Upper lobe of left lung (tissue), 6 donors: ENCODE measurements at regions not wholly inside any gene's neighbourhood (a gene's known extent, or its start where the extent isn't known, plus 50 kb on each side); places are given as distances from the start of the nearest gene placed in this dataset.

ENCODE experiments used
- ATAC-seq, 2 donors: fragments of 200-7000 bp; cut with Tn5 transposase; one replicate each; pipeline ENCODE4 v1.9.1; 2022; ENCODE audit warnings: mild to moderate bottlenecking in 2 of 2, moderate library complexity in 2 of 2; ENCODE audit not compliant: low FRiP score in 2 of 2
- DNase-seq, 2 donors: peaks; one replicate each; pipeline ENCODE4 v3.0.0-alpha.2; 2019 to 2020
- H3K27ac ChIP-seq, 4 donors: fragments of 200-600 bp; sonication (generic); one replicate each; pipeline ENCODE4 v1.5.1; 2016 to 2019
- H3K27me3 ChIP-seq, 4 donors: fragments of 200-600 bp; sonication (generic); one replicate each; pipeline ENCODE4 v1.5.1; 2017 to 2019
- H3K36me3 ChIP-seq, 4 donors: fragments of 200-600 bp; sonication (generic); one replicate each; pipeline ENCODE4 v1.5.1; 2016 to 2019
- H3K4me1 ChIP-seq, 4 donors: fragments of 200-600 bp; sonication (generic); one replicate each; pipeline ENCODE4 v1.5.1; 2018 to 2019
- H3K4me3 ChIP-seq, 4 donors: fragments of 200-600 bp; sonication (generic); one replicate each; pipeline ENCODE4 v1.5.1; 2017 to 2019; ENCODE audit warnings: mild to moderate bottlenecking in 2 of 4, moderate library complexity in 1 of 4
- H3K9me3 ChIP-seq, 4 donors: fragments of 200-600 bp; sonication (generic); one replicate each; pipeline ENCODE4 v1.5.1; 2018 to 2019
- CTCF ChIP-seq, 6 experiments: fragments of 450-650 bp in 4 of 6; fragments of 200-600 bp in 2 of 6; sonication (generic) in 2 of 6; IDR thresholded peaks; one replicate each; pipeline ENCODE4 v1.5.1; 2016 to 2019; ENCODE audit warnings: antibody characterized with exemption in 6 of 6
- EP300 ChIP-seq, 4 donors: sonication (generic); formaldehyde crosslinking; IDR thresholded peaks; one replicate each; pipeline ENCODE4 v1.5.1; 2017; ENCODE audit warnings: antibody characterized with exemption in 4 of 4, control low read depth in 2 of 4
- POLR2A ChIP-seq, 4 donors: fragments of 450-650 bp; IDR thresholded peaks; one replicate each; pipeline ENCODE4 v1.5.1; 2016 to 2017; ENCODE audit warnings: antibody characterized with exemption in 4 of 4, mild to moderate bottlenecking in 2 of 4
- POLR2AphosphoS5 ChIP-seq, 2 donors: sonication (generic); formaldehyde crosslinking; IDR thresholded peaks; one replicate each; pipeline ENCODE4 v1.5.1; 2017; ENCODE audit warnings: antibody characterized with exemption in 2 of 2
- WGBS, 2 donors: methylation state at CpG; one replicate each; pipeline ENCODE4 v1.1.5; 2017 to 2018; 5-methylcytosine and 5-hydroxymethylcytosine counted together
- donor health status: DM: no; HTN: no; CAD: no; lungs with moderate emphysema.
- donor health status: DM: no; HTN: yes; CAD: no; lungs with severe emphysema.

- TF ChIP-seq POLR2AphosphoS5 (IDR thresholded peaks at IDR 0.05) (no peak), EP300 (IDR thresholded peaks at IDR 0.05) (no peak), POLR2A (IDR thresholded peaks at IDR 0.05) (no peak), CTCF (IDR thresholded peaks at IDR 0.05) (no peak)
- Histone ChIP-seq H3K4me1 (no peaks in the 10 kb centered on the region), H3K36me3 (no peaks in the 10 kb centered on the region), H3K27ac (no peak overlapping the region), H3K4me3 (no peak overlapping the region), H3K9me3 (no peaks in the 10 kb centered on the region), H3K27me3 (no peaks in the 10 kb centered on the region)
- no peak for ATAC-seq
- no peak for DNase-seq
- WGBS, 2 donors = 77 to 86% methylated on average over 3 of the region's 3 CpGs
Observed at GRCh38 chr6:133067960-133068359, 173.2 kb upstream of the EYA4 start.

- DNase-seq = no peak
- H3K9me3 ChIP-seq = no peaks in the 10 kb centered on the region
- no peak for TF ChIP-seq POLR2A (IDR thresholded peaks at IDR 0.05)
- no peak for TF ChIP-seq POLR2AphosphoS5 (IDR thresholded peaks at IDR 0.05)
- no peak for TF ChIP-seq CTCF (IDR thresholded peaks at IDR 0.05)
- no peak for TF ChIP-seq EP300 (IDR thresholded peaks at IDR 0.05)
- ATAC-seq = no peak
- WGBS, 2 donors = 74 to 79% methylated on average over 4 of the region's 4 CpGs
- no peak overlapping the region for H3K4me3 ChIP-seq
- H3K36me3 ChIP-seq = no peaks in the 10 kb centered on the region
- no peaks in the 10 kb centered on the region for H3K27me3 ChIP-seq
- H3K4me1 ChIP-seq = no peaks in the 10 kb centered on the region
- no peak overlapping the region for H3K27ac ChIP-seq
Observed at GRCh38 chr6:133070410-133071043, 170.6 kb upstream of the EYA4 start.

GRCh38 chr6:133079901-133080300, 161.3 kb upstream of the EYA4 start:
- H3K4me3 ChIP-seq = no peak overlapping the region
- H3K9me3 ChIP-seq = no peaks in the 10 kb centered on the region
- no peaks in the 10 kb centered on the region for H3K36me3 ChIP-seq
- DNase-seq = no peak
- TF ChIP-seq CTCF (IDR thresholded peaks at IDR 0.05) (no peak), POLR2A (IDR thresholded peaks at IDR 0.05) (no peak), EP300 (IDR thresholded peaks at IDR 0.05) (no peak), POLR2AphosphoS5 (IDR thresholded peaks at IDR 0.05) (no peak)
- H3K4me1 ChIP-seq = no peaks in the 10 kb centered on the region
- no peak for ATAC-seq
- no peaks in the 10 kb centered on the region for H3K27me3 ChIP-seq
- WGBS, 2 donors = 64 to 76% methylated on average over 2 of the region's 2 CpGs
- H3K27ac ChIP-seq = no peak overlapping the region

- H3K36me3 ChIP-seq = no peaks in the 10 kb centered on the region
- no peak for DNase-seq
- WGBS, 2 donors = 72 to 83% methylated on average over 2 of the region's 2 CpGs
- no peak overlapping the region for H3K27ac ChIP-seq
- no peak overlapping the region for H3K4me3 ChIP-seq
- no peak for ATAC-seq
- H3K4me1 ChIP-seq = no peaks in the 10 kb centered on the region
- TF ChIP-seq POLR2A (IDR thresholded peaks at IDR 0.05) = no peak
- no peak for TF ChIP-seq CTCF (IDR thresholded peaks at IDR 0.05)
- no peak for TF ChIP-seq EP300 (IDR thresholded peaks at IDR 0.05)
- TF ChIP-seq POLR2AphosphoS5 (IDR thresholded peaks at IDR 0.05) = no peak
- H3K27me3 ChIP-seq = no peaks in the 10 kb centered on the region
- no peaks in the 10 kb centered on the region for H3K9me3 ChIP-seq
Observed at GRCh38 chr6:133083248-133083967, 157.7 kb upstream of the EYA4 start.

- H3K27me3 ChIP-seq = no peaks in the 10 kb centered on the region
- no peak overlapping the region for H3K27ac ChIP-seq
- 67 to 84% methylated on average over 1 of the region's 1 CpG for WGBS, 2 donors
- no peaks in the 10 kb centered on the region for H3K9me3 ChIP-seq
- no peaks in the 10 kb centered on the region for H3K36me3 ChIP-seq
- TF ChIP-seq POLR2AphosphoS5 (IDR thresholded peaks at IDR 0.05) (no peak), EP300 (IDR thresholded peaks at IDR 0.05) (no peak), CTCF (IDR thresholded peaks at IDR 0.05) (no peak), POLR2A (IDR thresholded peaks at IDR 0.05) (no peak)
- H3K4me3 ChIP-seq = no peak overlapping the region
- H3K4me1 ChIP-seq = no peaks in the 10 kb centered on the region
- no peak for DNase-seq
- no peak for ATAC-seq
Observed at GRCh38 chr6:133085471-133085870, 155.7 kb upstream of the EYA4 start.
